IPS-15b (cell line): ENCODE measurements at regions not wholly inside any gene's neighbourhood (a gene's known extent, or its start where the extent isn't known, plus 50 kb on each side); places are given as distances from the start of the nearest gene placed in this dataset.

Source experiments
- H3K27me3 ChIP-seq: one replicate; pipeline ENCODE4 v1.6.1; 2013; ENCODE audit warnings: low read length; ENCODE audit not compliant: control insufficient read depth, insufficient read depth
- H3K36me3 ChIP-seq: one replicate; pipeline ENCODE4 v1.6.1; 2013; ENCODE audit warnings: low read length; ENCODE audit not compliant: control insufficient read depth, insufficient read depth
- H3K4me1 ChIP-seq: one replicate; pipeline ENCODE4 v1.6.1; 2013; ENCODE audit warnings: mild to moderate bottlenecking, low read length; ENCODE audit not compliant: control insufficient read depth, insufficient read depth
- H3K4me3 ChIP-seq: one replicate; pipeline ENCODE4 v1.5.1; 2013; ENCODE audit warnings: low read depth, low read length
- H3K9ac ChIP-seq: one replicate; pipeline ENCODE4 v1.6.1; 2013; ENCODE audit warnings: low read depth, mild to moderate bottlenecking, low read length
- H3K9me3 ChIP-seq: one replicate; pipeline ENCODE4 v1.6.1; 2013; ENCODE audit warnings: mild to moderate bottlenecking, low read length; ENCODE audit not compliant: control insufficient read depth, insufficient read depth

DNA sequence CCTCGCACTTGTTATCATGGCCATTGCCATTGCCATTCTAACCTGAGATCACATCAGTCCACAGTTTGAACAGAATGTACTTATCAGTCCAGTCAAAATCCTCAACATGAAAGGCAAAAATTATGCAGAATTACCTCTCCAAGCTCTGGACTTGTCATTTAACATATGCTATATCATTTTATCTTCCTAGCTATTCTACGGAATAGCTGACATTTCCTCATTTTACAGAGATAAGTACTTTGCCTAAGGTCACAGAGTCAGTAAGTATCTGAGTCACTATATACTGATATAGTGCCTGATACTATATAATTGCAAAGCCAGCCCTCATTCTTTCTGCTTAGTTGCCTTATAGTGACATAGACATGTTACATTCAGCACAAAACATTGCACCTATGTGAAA, 456.9 kb upstream of the GHITM start:
- peaks cover 3% of the 10 kb centered on the region for H3K4me1 ChIP-seq
- H3K4me3 ChIP-seq: no peak overlapping the region
- H3K36me3 ChIP-seq: no peaks in the 10 kb centered on the region
- no peaks in the 10 kb centered on the region for H3K9me3 ChIP-seq
- H3K27me3 ChIP-seq: no peaks in the 10 kb centered on the region
- H3K9ac ChIP-seq: no peak overlapping the region

DNA sequence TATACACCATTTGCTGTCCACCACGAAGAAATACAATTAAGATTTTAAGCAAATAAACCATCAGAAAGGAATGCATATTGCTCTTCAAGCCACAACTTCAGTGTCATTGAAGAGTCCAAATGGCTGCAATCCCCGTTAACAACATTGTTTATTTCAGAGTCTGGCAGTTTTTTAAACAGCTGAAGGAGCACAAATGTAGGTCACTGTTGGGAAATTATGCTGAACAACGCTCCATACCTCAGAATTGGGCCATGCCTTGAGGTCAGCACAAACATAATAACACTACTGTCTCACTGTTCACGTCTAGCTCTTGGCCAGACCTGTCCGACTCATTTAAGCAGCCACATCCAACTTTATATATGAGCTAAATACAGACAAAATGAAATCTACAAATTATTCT, 453.9 kb upstream of the GHITM start:
- Histone ChIP-seq H3K4me1 (peaks cover 3% of the 10 kb centered on the region), H3K4me3 (no peak overlapping the region), H3K9ac (no peak overlapping the region), H3K9me3 (no peaks in the 10 kb centered on the region), H3K27me3 (no peaks in the 10 kb centered on the region), H3K36me3 (no peaks in the 10 kb centered on the region)

DNA sequence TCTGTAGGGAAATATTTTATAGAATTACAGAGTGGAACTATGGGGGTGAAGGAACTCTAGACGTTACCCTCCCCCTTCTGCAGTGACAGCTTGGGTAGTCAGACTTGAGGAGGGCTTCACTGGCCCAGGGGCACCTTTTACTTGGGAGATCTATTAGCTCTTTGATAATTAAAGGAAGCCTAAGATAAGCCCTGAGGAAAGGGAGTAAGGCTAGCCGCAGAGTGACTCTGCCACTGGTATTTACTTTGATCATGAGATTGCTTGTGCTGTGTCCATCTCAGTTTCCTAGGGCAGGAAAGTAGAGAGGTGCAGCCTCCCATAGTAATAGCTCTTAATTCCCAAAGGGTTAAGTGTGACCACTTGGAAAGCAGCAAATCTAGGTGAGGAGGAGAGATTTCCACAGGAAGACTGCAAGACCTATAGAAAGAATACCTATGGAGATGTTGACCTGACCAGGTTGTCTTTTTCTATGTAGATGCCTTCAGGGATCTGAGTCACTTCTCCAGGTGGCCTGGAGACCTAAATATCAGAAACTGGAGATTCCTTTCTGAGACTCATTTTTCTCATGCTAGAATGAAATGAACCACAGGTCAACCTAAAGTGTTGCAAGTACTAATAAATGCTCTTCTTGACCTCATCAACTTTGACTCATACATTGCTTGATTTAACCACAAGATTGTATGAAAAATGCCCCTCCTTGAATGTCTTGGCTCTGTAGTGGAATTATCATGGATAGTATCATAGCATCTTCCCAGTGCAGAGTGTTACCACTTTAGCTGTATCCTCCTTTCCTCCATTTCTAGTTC, 447.3 kb upstream of the GHITM start:
- Histone ChIP-seq H3K27me3 (no peaks in the 10 kb centered on the region), H3K36me3 (no peaks in the 10 kb centered on the region), H3K9me3 (no peaks in the 10 kb centered on the region), H3K9ac (no peak overlapping the region), H3K4me3 (no peak overlapping the region), H3K4me1 (no peaks in the 10 kb centered on the region)

DNA sequence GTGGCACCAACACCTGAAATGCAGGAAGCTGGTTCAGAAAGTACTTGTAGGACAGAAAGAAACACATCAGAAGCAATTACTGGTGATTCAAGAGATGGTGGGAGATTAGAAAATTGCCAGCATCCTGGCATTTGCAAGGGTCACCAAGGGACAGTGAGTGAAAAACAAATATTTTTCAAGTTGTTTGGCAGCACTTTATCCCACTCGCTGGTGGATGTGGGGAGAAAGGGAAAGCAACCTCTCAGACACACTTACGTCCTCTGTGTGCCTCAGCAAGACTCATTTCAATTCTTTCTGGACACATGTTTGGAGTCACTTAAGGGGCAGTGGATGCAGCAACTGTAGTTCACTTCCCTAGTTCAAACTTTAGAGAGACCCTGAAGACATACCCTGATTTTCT, 440.4 kb upstream of the GHITM start:
- Histone ChIP-seq H3K36me3 (no peaks in the 10 kb centered on the region), H3K9me3 (no peaks in the 10 kb centered on the region), H3K9ac (no peak overlapping the region), H3K4me1 (no peaks in the 10 kb centered on the region), H3K27me3 (no peaks in the 10 kb centered on the region), H3K4me3 (no peak overlapping the region)

DNA sequence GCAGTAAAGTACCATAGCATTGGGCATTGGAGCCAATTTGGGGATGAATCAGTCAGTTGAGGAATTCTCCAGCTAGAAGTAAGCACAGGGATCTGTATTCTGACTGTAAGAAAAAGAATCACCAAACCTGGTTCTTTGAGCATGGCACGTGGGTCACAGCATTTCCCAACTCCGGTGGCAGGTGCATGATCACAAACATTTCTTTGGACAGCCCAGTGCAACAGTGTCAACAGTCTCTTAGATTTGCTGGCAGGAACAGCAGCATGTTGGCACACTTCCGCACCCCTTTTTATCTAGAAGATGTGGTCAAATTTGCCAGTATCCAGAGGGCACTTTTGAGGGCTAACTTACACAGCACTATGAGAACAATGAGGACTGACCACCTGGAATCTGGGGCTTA, 437.5 kb upstream of the GHITM start:
- Histone ChIP-seq H3K36me3 (no peaks in the 10 kb centered on the region), H3K9ac (no peak overlapping the region), H3K4me3 (no peak overlapping the region), H3K4me1 (no peaks in the 10 kb centered on the region), H3K9me3 (no peaks in the 10 kb centered on the region), H3K27me3 (no peaks in the 10 kb centered on the region)

DNA sequence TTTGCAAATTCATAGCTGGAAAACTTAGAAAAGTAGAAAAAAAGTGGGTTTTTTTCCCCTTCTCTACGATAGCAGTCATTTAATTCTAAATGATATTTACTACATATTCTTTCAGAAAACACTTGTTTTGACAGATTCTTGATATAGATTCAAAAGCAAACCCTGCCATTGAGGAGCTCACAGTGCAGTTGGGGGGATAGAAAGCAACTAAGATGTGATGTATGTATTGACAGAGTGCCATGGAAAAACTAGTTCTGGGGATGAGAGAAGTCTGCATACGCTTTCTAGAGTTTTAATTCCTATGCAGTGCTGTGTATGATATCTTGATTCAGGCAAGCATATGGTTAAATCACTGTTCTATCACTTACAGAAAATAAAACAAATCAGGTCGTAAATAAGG, 436.6 kb upstream of the GHITM start:
- H3K9me3 ChIP-seq: no peaks in the 10 kb centered on the region
- H3K36me3 ChIP-seq: no peaks in the 10 kb centered on the region
- H3K9ac ChIP-seq: no peak overlapping the region
- no peaks in the 10 kb centered on the region for H3K4me1 ChIP-seq
- H3K4me3 ChIP-seq: no peak overlapping the region
- no peaks in the 10 kb centered on the region for H3K27me3 ChIP-seq

DNA sequence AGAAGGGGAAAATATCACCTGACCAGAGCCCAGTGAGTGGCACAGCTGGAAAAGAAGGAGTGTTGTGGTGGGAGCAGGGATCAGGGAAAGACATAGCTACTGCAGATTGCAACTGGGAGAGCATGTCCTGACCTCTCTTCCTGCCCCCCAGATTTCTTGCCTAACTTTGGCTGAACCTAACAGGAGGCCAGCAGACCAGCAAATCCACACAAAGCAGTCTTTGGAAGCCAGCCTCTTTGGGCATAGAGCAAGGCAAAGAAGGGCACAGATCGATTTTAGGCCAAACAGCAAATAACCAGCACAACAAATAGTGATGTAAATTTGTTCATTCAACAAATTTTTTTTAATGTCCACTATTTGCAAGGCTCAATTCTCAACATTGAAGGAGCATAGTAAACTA, 433.2 kb upstream of the GHITM start:
- H3K9me3 ChIP-seq: no peaks in the 10 kb centered on the region
- no peaks in the 10 kb centered on the region for H3K27me3 ChIP-seq
- no peak overlapping the region for H3K4me3 ChIP-seq
- H3K4me1 ChIP-seq: no peaks in the 10 kb centered on the region
- H3K9ac ChIP-seq: no peak overlapping the region
- no peaks in the 10 kb centered on the region for H3K36me3 ChIP-seq

DNA sequence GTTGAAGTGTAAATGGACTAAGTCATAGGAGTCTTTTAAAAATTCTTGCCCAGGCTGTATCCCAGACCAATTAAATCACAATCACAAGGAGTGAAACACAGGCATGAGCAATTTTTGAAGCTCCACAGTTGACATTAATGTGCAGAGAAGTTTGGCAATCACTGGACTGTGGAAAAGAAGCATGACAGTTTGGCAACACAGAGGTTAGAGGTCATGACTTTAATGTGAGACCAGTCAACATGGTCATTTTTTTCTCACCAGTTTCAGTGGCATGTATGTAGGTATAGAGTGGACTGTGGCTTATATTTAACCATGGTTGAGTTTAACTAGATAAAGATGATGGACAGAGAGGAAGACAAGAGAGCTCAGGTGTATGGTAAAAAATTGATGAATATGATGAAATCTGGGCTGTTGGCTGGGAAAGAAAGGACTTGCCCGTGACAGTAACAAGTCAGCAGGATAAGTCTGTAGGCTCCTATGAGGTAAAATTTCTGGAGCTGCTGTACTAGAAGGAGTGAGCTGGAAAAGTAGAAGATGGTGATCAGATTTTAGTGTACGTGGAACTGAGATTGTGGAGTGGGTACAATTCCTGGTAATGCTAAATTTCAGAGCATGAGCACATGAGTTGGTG, 432.2 kb upstream of the GHITM start:
- no peaks in the 10 kb centered on the region for H3K27me3 ChIP-seq

DNA sequence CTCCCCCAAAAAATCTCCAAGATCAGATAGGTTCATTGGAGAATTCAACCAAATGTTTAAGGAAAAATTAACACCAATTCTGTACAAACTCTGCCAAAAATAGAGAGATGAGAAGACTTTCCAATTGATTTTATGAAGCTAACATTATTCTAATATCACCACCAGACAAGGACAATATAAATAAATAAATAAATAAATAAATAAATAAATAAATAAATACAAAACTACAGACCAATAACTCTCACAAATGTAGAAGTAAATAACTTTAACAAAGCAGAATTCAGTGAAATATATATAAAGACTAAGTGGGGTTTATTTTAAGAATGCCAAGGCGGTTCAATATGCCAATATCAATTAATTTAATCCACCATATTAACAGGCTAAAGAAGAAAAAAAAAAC, 425.9 kb upstream of the GHITM start:
- Histone ChIP-seq H3K9me3 (no peaks in the 10 kb centered on the region), H3K4me1 (no peaks in the 10 kb centered on the region), H3K9ac (no peak overlapping the region), H3K27me3 (no peaks in the 10 kb centered on the region), H3K36me3 (no peaks in the 10 kb centered on the region), H3K4me3 (no peak overlapping the region)

More for the DNA sequence above, 432.2 kb upstream of the GHITM start:
- H3K9ac ChIP-seq: no peak overlapping the region
- no peak overlapping the region for H3K4me3 ChIP-seq
- H3K9me3 ChIP-seq: no peaks in the 10 kb centered on the region
- H3K36me3 ChIP-seq: no peaks in the 10 kb centered on the region
- no peaks in the 10 kb centered on the region for H3K4me1 ChIP-seq

DNA sequence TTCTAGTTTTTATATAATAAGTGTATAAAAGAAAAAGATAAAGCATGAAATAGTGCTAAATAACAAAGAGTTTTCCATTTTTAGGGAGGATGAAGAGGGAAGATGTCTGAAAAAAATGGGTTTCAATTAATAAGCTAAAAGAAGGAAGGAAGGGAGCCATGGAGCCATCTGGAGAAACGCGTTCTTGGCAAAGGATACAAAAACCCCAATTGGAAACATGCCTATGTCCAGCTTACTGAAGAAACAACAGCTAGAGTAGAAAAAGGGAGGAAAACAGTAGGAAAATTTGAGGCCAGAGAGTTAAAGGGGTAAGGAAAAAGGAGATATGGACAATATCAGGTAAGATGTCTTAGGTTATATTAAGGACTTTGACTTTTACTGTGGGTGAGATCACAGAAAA, 416.2 kb upstream of the GHITM start:
- Histone ChIP-seq H3K9me3 (no peaks in the 10 kb centered on the region), H3K4me1 (no peaks in the 10 kb centered on the region), H3K9ac (no peak overlapping the region), H3K27me3 (peaks cover 7% of the 10 kb centered on the region), H3K4me3 (no peak overlapping the region), H3K36me3 (no peaks in the 10 kb centered on the region)

DNA sequence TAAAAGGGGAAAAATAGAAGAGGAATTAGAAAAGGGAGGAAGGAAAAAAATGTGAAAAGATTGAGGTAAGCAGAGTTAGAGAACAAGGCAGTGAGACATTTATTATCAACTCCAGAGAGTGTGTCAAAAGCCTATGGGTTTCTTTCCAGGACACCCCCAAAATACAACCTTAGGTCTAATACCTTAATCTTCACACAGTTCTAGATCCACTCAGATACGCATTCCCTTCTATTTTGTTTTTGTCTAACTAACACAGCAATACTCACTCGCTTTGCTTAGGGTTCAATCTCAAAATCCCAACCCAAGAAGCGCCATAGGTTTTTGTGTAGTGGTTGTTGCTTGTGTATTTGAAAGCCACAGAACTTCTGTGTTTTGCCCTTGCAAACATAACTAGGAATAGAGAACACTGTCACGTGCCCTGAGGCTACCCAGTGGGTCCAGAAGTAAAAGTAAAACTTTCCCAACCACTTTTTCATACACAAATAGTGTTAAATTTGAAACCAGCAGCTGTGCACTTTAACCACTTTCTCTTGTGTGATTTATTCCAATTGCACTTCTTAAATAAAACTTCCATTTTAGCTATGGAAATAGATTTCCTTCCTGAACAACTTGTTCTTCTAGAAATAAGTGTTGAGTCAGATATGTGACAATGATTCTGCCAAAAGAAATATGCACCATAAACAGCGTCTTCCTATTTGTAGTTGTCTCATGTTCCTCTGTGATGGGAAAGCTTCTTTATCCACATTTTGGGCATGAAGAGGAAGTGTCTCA, 414.7 kb upstream of the GHITM start:
- H3K27me3 ChIP-seq: peaks cover 7% of the 10 kb centered on the region
- H3K4me1 ChIP-seq: no peaks in the 10 kb centered on the region
- no peaks in the 10 kb centered on the region for H3K9me3 ChIP-seq
- no peaks in the 10 kb centered on the region for H3K36me3 ChIP-seq
- no peak overlapping the region for H3K9ac ChIP-seq
- H3K4me3 ChIP-seq: no peak overlapping the region

DNA sequence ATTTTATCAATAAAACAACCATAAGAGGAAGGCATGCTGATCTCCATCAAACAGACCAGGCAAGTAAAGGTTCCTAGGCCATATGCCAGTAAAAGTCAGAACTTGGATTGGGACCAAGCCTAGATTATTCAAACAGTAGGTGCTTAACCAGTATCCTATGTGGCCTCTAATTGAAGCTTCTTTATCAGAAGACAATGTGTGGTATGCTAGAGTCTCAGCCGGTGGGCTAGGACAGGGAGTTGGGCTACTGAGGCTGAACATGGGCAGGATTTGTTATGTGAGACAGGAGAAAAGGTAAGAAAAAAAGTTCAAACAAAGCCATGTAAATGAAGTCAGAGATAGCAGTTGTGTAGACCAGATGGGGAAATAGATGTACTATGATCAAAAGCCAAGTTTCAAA, 413.7 kb upstream of the GHITM start:
- Histone ChIP-seq H3K9ac (no peak overlapping the region), H3K36me3 (no peaks in the 10 kb centered on the region), H3K27me3 (peaks cover 7% of the 10 kb centered on the region), H3K4me3 (no peak overlapping the region), H3K9me3 (no peaks in the 10 kb centered on the region), H3K4me1 (no peaks in the 10 kb centered on the region)
